Kidney (tissue), 13 donors: ENCODE measurements at regions not wholly inside any gene's neighbourhood (a gene's known extent, or its start where the extent isn't known, plus 50 kb on each side); places are given as distances from the start of the nearest gene placed in this dataset.

ENCODE experiments used
- DNase-seq, 5 donors: peaks; one replicate each; pipeline ENCODE4 v3.0.0-alpha.2; 2013 to 2020
- FAIRE-seq: peaks from 2 replicates; lab custom pipeline; 2012; peaks lifted over from hg19 to GRCh38; lab: Jason Lieb, UNC
- H3K27ac ChIP-seq, 2 donors: one replicate each; pipeline ENCODE4 v1.7.0; 2013; ENCODE audit warnings: low read depth in 2 of 2, low read length in 2 of 2, inconsistent platforms in 1 of 2
- H3K27me3 ChIP-seq: one replicate; pipeline ENCODE4 v1.7.1; 2013; ENCODE audit warnings: low read length, inconsistent platforms; ENCODE audit not compliant: control insufficient read depth, insufficient read depth
- H3K36me3 ChIP-seq, 3 donors: one replicate each; pipeline versions ENCODE4 v1.7.0 to v1.7.1; 2013; ENCODE audit warnings: low read length in 3 of 3, control low read depth in 1 of 3, inconsistent platforms in 1 of 3; ENCODE audit not compliant: insufficient read depth in 3 of 3, control insufficient read depth in 2 of 3
- H3K4me1 ChIP-seq, 3 donors: one replicate each; pipeline versions ENCODE4 v1.7.0 to v1.7.1; 2013; ENCODE audit warnings: low read length in 3 of 3, inconsistent platforms in 1 of 3, low read depth in 1 of 3; ENCODE audit not compliant: control insufficient read depth in 2 of 3, insufficient read depth in 2 of 3
- H3K4me3 ChIP-seq, 3 donors: one replicate each; pipeline versions ENCODE4 v1.7.0 to v1.8.1; 2013; ENCODE audit warnings: low read length in 3 of 3, control low read depth in 1 of 3, inconsistent platforms in 1 of 3
- H3K9ac ChIP-seq, 3 donors: one replicate each; pipeline versions ENCODE4 v1.7.0 to v1.7.1; 2013; ENCODE audit warnings: low read length in 3 of 3, control low read depth in 1 of 3, inconsistent platforms in 1 of 3
- H3K9me3 ChIP-seq, 3 donors: one replicate each; pipeline versions ENCODE4 v1.7.0 to v1.7.1; 2013; ENCODE audit warnings: low read length in 3 of 3, control low read depth in 1 of 3, inconsistent platforms in 1 of 3; ENCODE audit not compliant: control insufficient read depth in 2 of 3, insufficient read depth in 1 of 3
- intact Hi-C: fragments of 100-400 bp; cut with DNase I; formaldehyde crosslinking; loops from one replicate; pipeline ENCODE4 v1.11.1; 2022
- TF ChIP-seq, protein P1 (sequence below): IDR thresholded peaks from 3 replicates; pipeline ENCODE4 v1.5.1; 2012; ENCODE audit warnings: mild to moderate bottlenecking, moderate library complexity, borderline replicate concordance; ENCODE audit not compliant: insufficient read depth; ENCODE audit errors: extremely low read depth
- donor health status: control.
- donor health status: control.
- donor health status: control.
- donor health status: control.
- donor health status: control.
- donor health status: DM: yes; HTN: yes; CAD: no.
- donor health status: Normal renal cell carcinoma (clear cell type).

DNA sequence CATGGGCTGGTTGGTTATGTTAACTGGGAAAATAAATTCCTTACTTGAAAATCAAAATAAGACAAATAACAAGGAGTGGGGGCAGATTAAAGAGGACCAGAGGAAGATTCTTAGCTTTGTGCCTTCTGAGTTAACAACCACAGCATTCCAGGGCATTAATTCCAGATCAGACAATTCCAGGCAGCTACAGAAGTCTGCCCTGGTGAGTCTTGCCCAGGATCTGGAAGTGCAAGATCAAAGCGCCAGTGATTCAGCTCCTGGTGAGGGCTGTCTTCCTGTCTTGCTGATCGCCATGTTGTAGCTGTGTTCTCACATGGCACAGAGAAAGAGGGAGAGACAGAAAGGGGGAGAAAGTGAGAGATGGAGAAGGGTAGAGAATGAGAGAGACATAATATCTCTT lies 65.6 kb downstream of the ANXA2R start:
- DNase-seq (no peak), FAIRE-seq (no peak)
- peaks cover 2% of the 10 kb centered on the region for H3K27me3 ChIP-seq
- H3K4me3 ChIP-seq: no peak overlapping the region
- no peaks in the 10 kb centered on the region for H3K9me3 ChIP-seq
- no peak overlapping the region for H3K27ac ChIP-seq
- H3K36me3 ChIP-seq: no peaks in the 10 kb centered on the region
- intact Hi-C loops: no loop called here
- no peaks in the 10 kb centered on the region for H3K4me1 ChIP-seq
- H3K9ac ChIP-seq: no peak overlapping the region
- TF ChIP-seq, protein P1, sequence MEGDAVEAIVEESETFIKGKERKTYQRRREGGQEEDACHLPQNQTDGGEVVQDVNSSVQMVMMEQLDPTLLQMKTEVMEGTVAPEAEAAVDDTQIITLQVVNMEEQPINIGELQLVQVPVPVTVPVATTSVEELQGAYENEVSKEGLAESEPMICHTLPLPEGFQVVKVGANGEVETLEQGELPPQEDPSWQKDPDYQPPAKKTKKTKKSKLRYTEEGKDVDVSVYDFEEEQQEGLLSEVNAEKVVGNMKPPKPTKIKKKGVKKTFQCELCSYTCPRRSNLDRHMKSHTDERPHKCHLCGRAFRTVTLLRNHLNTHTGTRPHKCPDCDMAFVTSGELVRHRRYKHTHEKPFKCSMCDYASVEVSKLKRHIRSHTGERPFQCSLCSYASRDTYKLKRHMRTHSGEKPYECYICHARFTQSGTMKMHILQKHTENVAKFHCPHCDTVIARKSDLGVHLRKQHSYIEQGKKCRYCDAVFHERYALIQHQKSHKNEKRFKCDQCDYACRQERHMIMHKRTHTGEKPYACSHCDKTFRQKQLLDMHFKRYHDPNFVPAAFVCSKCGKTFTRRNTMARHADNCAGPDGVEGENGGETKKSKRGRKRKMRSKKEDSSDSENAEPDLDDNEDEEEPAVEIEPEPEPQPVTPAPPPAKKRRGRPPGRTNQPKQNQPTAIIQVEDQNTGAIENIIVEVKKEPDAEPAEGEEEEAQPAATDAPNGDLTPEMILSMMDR: no peak

DNA sequence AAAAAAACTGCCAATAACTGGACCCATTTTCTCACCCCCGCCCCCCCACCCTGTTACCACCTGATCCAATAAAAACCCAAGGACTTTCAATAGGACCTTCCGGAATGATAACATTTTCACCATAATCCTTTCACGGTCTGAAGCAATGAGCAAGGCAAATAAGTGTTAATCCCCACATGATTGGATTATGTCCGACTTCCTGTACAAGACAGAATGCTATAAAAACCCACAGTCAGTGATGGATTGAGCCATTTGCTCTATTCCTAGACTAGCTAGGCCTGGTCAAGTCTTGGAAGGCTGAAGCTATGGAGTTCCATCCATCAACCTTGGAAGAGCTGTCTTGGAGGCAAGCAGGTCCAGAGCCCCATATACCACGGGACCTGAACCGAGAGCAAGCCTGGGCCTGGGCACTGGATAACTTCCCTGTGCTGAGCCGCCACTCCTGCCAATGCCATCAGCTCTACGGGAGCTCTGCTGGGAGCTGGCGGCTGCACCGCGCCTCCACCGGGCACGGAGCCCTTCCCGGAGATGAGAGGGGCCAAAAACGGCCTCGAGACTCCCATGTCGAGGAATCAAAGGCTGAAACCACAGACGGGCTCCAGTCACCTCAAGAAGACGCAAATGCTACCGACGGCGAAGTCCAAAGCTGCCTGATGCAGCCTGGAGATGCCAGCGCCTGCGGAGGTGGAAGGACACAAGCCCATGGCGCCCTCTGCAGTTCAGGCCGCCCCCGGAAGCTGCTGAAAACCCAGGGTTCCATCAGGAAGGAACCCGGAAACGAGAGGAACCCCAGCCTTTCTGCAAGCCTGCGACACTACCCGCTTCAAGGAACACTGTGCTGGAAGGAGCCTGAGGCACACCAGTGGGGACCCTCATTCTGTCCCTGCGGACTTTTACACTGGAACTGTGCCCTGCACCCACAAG lies 69.2 kb downstream of the ANXA2R start:
- FAIRE-seq: no peak
- Histone ChIP-seq H3K9ac (no peak overlapping the region), H3K4me1 (no peaks in the 10 kb centered on the region), H3K9me3 (no peaks in the 10 kb centered on the region), H3K4me3 (no peak overlapping the region), H3K27me3 (peaks cover 2% of the 10 kb centered on the region), H3K27ac (no peak overlapping the region), H3K36me3 (no peaks in the 10 kb centered on the region)
- TF ChIP-seq, protein P1: no peak
- intact Hi-C loops: no loop called here
- DNase-seq: no peak

DNA sequence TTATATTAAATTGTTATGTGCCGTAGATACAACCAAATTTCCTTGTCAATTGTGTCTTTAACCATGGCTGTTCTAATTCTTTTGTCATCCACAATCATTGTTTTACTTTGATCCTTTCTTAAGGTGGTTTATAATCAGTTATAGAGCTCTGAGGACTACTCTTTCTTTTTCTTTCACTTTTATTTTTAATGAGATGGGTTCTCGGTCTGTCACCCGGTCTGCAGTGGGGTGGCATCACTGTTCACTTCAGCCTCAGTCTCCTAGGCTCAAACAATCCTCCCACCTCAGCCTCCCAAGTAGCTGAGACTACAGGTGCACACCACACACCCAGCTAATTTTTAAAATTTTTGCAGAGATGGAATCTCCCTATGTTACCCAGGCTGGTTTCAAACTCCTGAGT lies 74.2 kb downstream of the ANXA2R start:
- no peak overlapping the region for H3K4me3 ChIP-seq
- intact Hi-C loops: no loop called here
- no peaks in the 10 kb centered on the region for H3K4me1 ChIP-seq
- DNase-seq (no peak), FAIRE-seq (no peak)
- no peak overlapping the region for H3K27ac ChIP-seq
- no peak overlapping the region for H3K9ac ChIP-seq
- H3K9me3 ChIP-seq: no peaks in the 10 kb centered on the region
- no peaks in the 10 kb centered on the region for H3K36me3 ChIP-seq
- peaks cover 5% of the 10 kb centered on the region for H3K27me3 ChIP-seq
- TF ChIP-seq, protein P1: no peak

DNA sequence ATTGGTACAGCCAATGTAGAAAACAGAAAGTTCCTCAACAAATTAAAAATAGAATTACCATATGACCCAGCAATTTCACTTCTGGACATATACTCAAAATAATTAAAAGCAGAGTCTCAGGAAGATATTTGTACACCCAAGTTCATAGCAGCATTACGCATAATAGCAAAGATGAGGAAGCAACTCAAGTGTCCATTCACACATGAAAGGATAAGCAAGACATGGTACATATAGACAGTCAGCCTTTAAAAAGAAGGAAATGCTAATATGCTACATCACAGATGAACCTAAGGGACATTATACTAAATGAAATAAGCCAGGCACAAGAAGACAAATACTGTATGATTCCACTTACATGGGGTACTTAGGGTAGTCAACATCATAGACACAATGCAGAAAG lies 76.7 kb downstream of the ANXA2R start:
- no peaks in the 10 kb centered on the region for H3K4me1 ChIP-seq
- no peaks in the 10 kb centered on the region for H3K36me3 ChIP-seq
- FAIRE-seq (no peak), DNase-seq (no peak)
- H3K9me3 ChIP-seq: no peaks in the 10 kb centered on the region
- no peak overlapping the region for H3K9ac ChIP-seq
- intact Hi-C loops: no loop called here
- TF ChIP-seq, protein P1: no peak
- H3K27ac ChIP-seq: no peak overlapping the region
- H3K4me3 ChIP-seq: no peak overlapping the region
- peaks cover 5% of the 10 kb centered on the region for H3K27me3 ChIP-seq
